GM12864 (cell line): ENCODE measurements at regions not wholly inside any gene's neighbourhood (a gene's known extent, or its start where the extent isn't known, plus 50 kb on each side); places are given as distances from the start of the nearest gene placed in this dataset.

Source experiments
- DNase-seq: peaks from one replicate; pipeline ENCODE4 v3.0.0-alpha.2; 2011; ENCODE audit warnings: low read depth
- H3K4me3 ChIP-seq: 2 replicates; pipeline ENCODE4 v1.5.1; 2011; ENCODE audit warnings: mild to moderate bottlenecking, low read depth, low read length, control low read depth
- CTCF ChIP-seq: IDR thresholded peaks from 2 replicates; pipeline ENCODE4 v1.5.1; 2011; ENCODE audit warnings: low read depth, mild to moderate bottlenecking, moderate library complexity, low read length, control low read depth, inconsistent platforms; ENCODE audit errors: missing control alignments

GRCh38 chr7:16978358-16979244 is 96.8 kb upstream of the AGR3 start:
- H3K4me3 ChIP-seq, result no peak overlapping the region
- no peak for TF ChIP-seq CTCF
- no peak for DNase-seq

GRCh38 chr7:16980539-16980938 is 98.8 kb upstream of the AGR3 start:
- H3K4me3 ChIP-seq, result no peak overlapping the region
- no peak for TF ChIP-seq CTCF
- no peak for DNase-seq

GRCh38 chr7:16982640-16983350 is 101.0 kb upstream of the AGR3 start:
- peak; percentile 7 for DNase-seq
- TF ChIP-seq CTCF, result peak; percentile 84
- H3K4me3 ChIP-seq, result no peak overlapping the region

- no peak for DNase-seq
- no peak for TF ChIP-seq CTCF
- no peak overlapping the region for H3K4me3 ChIP-seq
Observed at GRCh38 chr7:16984375-16984774, 102.6 kb upstream of the AGR3 start.

GRCh38 chr7:16985621-16986020 is 103.8 kb upstream of the AGR3 start:
- no peak for DNase-seq
- TF ChIP-seq CTCF, result no peak
- H3K4me3 ChIP-seq, result no peak overlapping the region

GRCh38 chr7:16986755-16987154 is 105.0 kb upstream of the AGR3 start:
- DNase-seq, result no peak
- no peak overlapping the region for H3K4me3 ChIP-seq
- TF ChIP-seq CTCF, result no peak
